ENCODE measurements at regions not wholly inside any gene's neighbourhood (a gene's known extent, or its start where the extent isn't known, plus 50 kb on each side); places are given as distances from the start of the nearest gene placed in this dataset.

GRCh38 chr2:221285148-221285547 lies 287.0 kb downstream of the EPHA4 start:
- no peak for DNase-seq (ENCODE audit: low read depth)

GRCh38 chr2:221286406-221286805 lies 285.7 kb downstream of the EPHA4 start:
- no peak for DNase-seq (ENCODE audit: low read depth)

- DNase-seq (ENCODE audit: low read depth): peak; percentile 9
These were observed 282.7 kb downstream of the EPHA4 start for GRCh38 chr2:221289389-221289788.

GRCh38 chr2:221289846-221290245 lies 282.3 kb downstream of the EPHA4 start:
- DNase-seq (ENCODE audit: low read depth): no peak

GRCh38 chr2:221293949-221294742 lies 278.0 kb downstream of the EPHA4 start:
- no peak for DNase-seq (ENCODE audit: low read depth)

GRCh38 chr2:221304916-221305315 lies 267.2 kb downstream of the EPHA4 start:
- no peak for DNase-seq (ENCODE audit: low read depth)

- no peak for DNase-seq (ENCODE audit: low read depth)
These were observed 263.5 kb downstream of the EPHA4 start for GRCh38 chr2:221308507-221309066.

- no peak for DNase-seq (ENCODE audit: low read depth)
These were observed 262.1 kb downstream of the EPHA4 start for GRCh38 chr2:221309892-221310583.

GRCh38 chr2:221310730-221311129 lies 261.4 kb downstream of the EPHA4 start:
- no peak for DNase-seq (ENCODE audit: low read depth)

- DNase-seq (ENCODE audit: low read depth): no peak
These were observed 259.5 kb downstream of the EPHA4 start for GRCh38 chr2:221312634-221313033.

- DNase-seq (ENCODE audit: low read depth): no peak
These were observed 257.3 kb downstream of the EPHA4 start for GRCh38 chr2:221314786-221315185.

GRCh38 chr2:221318376-221319130 lies 253.6 kb downstream of the EPHA4 start:
- DNase-seq (ENCODE audit: low read depth): no peak

- DNase-seq (ENCODE audit: low read depth): no peak
These were observed 249.4 kb downstream of the EPHA4 start for GRCh38 chr2:221322741-221323140.

GRCh38 chr2:221323513-221323912 lies 248.6 kb downstream of the EPHA4 start:
- DNase-seq (ENCODE audit: low read depth): no peak

- no peak for DNase-seq (ENCODE audit: low read depth)
These were observed 241.7 kb downstream of the EPHA4 start for GRCh38 chr2:221330436-221330835.

- no peak for DNase-seq (ENCODE audit: low read depth)
These were observed 237.5 kb downstream of the EPHA4 start for GRCh38 chr2:221334481-221335218.

- DNase-seq (ENCODE audit: low read depth): no peak
These were observed 236.8 kb downstream of the EPHA4 start for GRCh38 chr2:221335219-221335752.

GRCh38 chr2:221336967-221337366 lies 235.1 kb downstream of the EPHA4 start:
- no peak for DNase-seq (ENCODE audit: low read depth)

- no peak for DNase-seq (ENCODE audit: low read depth)
These were observed 234.0 kb downstream of the EPHA4 start for GRCh38 chr2:221337957-221338685.

- no peak for DNase-seq (ENCODE audit: low read depth)
These were observed 229.7 kb downstream of the EPHA4 start for GRCh38 chr2:221342388-221342787.

- DNase-seq (ENCODE audit: low read depth): no peak
These were observed 228.6 kb downstream of the EPHA4 start for GRCh38 chr2:221343524-221343923.

All from amniotic epithelial cell (primary cell).